GM12878 (cell line): ENCODE measurements at regions not wholly inside any gene's neighbourhood (a gene's known extent, or its start where the extent isn't known, plus 50 kb on each side); places are given as distances from the start of the nearest gene placed in this dataset.

Experiments
- ATAC-seq: fragments of 200-7000 bp; cut with Tn5 transposase; 3 replicates; pipeline ENCODE4 v1.9.1; 2020; ENCODE audit warnings: mild to moderate bottlenecking, moderate library complexity
- BruUV-seq: library from RNA; stranded (reverse); fragments of 400-500 nt; replicated peaks from 2 replicates; lab custom pipeline; 2021; lab: Mats Ljungman, UMichigan
- CTCF ChIA-PET: fragments of 300-600 bp; sonication (Branson Sonifier 250); formaldehyde crosslinking; extraction: SDS; loops from one replicate; lab custom pipeline; 2021; ENCODE audit warnings: inconsistent platforms; lab: Yijun Ruan, JAX
- POLR2A ChIA-PET: fragments of 350-600 bp; formaldehyde crosslinking; extraction: SDS; loops from one replicate; lab custom pipeline; 2021; ENCODE audit warnings: inconsistent platforms; lab: Charles Lee
- RAD21 ChIA-PET: fragments of 300-600 bp; sonication (Branson Sonifier 250); formaldehyde crosslinking; loops from one replicate; lab custom pipeline; 2023; ENCODE audit warnings: antibody characterized with exemption; ENCODE audit not compliant: unreplicated experiment; lab: Charles Lee
- SMC1A ChIA-PET: fragments of 300-600 bp; sonication (Branson Sonifier 250); formaldehyde crosslinking; loops from one replicate; lab custom pipeline; 2023; ENCODE audit not compliant: unreplicated experiment, uncharacterized antibody; lab: Charles Lee
- DNase-seq: peaks from one replicate; pipeline ENCODE4 v3.0.0-alpha.2; 2011; ENCODE audit warnings: low read depth, low spot score
- FAIRE-seq: peaks from 3 replicates; lab custom pipeline; 2011; peaks lifted over from hg19 to GRCh38; lab: Jason Lieb, UNC
- H2AFZ ChIP-seq: 2 replicates; pipeline ENCODE4 v1.6.0; 2011; ENCODE audit warnings: low read depth, low read length, control low read depth; ENCODE audit not compliant: control insufficient read depth
- H3K27ac ChIP-seq: 2 replicates; pipeline ENCODE4 v1.5.1; 2011; ENCODE audit warnings: control low read depth; ENCODE audit not compliant: control insufficient read depth, insufficient read depth
- H3K27me3 ChIP-seq, 2 experiments: replicated peaks in 1 of 2; 2 replicates each; pipeline versions ENCODE4 v1.6.0 to v1.6.1; 2011; ENCODE audit warnings: low read length in 1 of 2; ENCODE audit not compliant: control insufficient read depth in 2 of 2, insufficient read depth in 2 of 2
- H3K36me3 ChIP-seq, 2 experiments: 2 replicates each; pipeline ENCODE4 v1.5.1; 2011; ENCODE audit warnings: low read length in 1 of 2; ENCODE audit not compliant: control insufficient read depth in 2 of 2, insufficient read depth in 2 of 2
- H3K4me1 ChIP-seq: 2 replicates; pipeline ENCODE4 v1.6.1; 2011; ENCODE audit warnings: mild to moderate bottlenecking, low read length, moderate library complexity, mixed read lengths; ENCODE audit not compliant: control insufficient read depth, insufficient read depth
- H3K4me2 ChIP-seq: 2 replicates; pipeline ENCODE4 v1.6.0; 2011; ENCODE audit warnings: control low read depth; ENCODE audit not compliant: control insufficient read depth, insufficient read depth
- H3K4me3 ChIP-seq: fragments of 200-600 bp; sonication (generic); 2 replicates; pipeline ENCODE4 v1.5.1; 2016
- H3K79me2 ChIP-seq: 2 replicates; pipeline ENCODE4 v1.6.0; 2011; ENCODE audit warnings: low read length; ENCODE audit not compliant: control insufficient read depth, insufficient read depth
- H3K9ac ChIP-seq: 2 replicates; pipeline ENCODE4 v1.8.0; 2011; ENCODE audit warnings: low read length, control low read depth, mixed read lengths; ENCODE audit not compliant: control insufficient read depth, insufficient read depth
- H3K9me3 ChIP-seq: replicated peaks from 3 replicates; pipeline ENCODE4 v1.5.1; 2011; ENCODE audit warnings: mild to moderate bottlenecking, low read length; ENCODE audit not compliant: control insufficient read depth, insufficient read depth
- H4K20me1 ChIP-seq: 2 replicates; pipeline ENCODE4 v1.6.0; 2011; ENCODE audit not compliant: control insufficient read depth, insufficient read depth
- BACH1 ChIP-seq: fragments of 450-650 bp; IDR thresholded peaks from 2 replicates; pipeline ENCODE4 v1.6.1; 2017; ENCODE audit warnings: mild to moderate bottlenecking, borderline replicate concordance
- HDAC2 ChIP-seq: fragments of 200-600 bp; sonication (generic); IDR thresholded peaks from 2 replicates; pipeline ENCODE4 v1.6.1; 2017
- MXI1 ChIP-seq: fragments of 150-350 bp; IDR thresholded peaks from 2 replicates; pipeline ENCODE4 v1.6.1; 2011; ENCODE audit warnings: low read depth, mild to moderate bottlenecking, inconsistent platforms, low read length, improper control_type of control experiment
- NFYA ChIP-seq: IDR thresholded peaks from 2 replicates; pipeline ENCODE4 v1.6.1; 2011; ENCODE audit warnings: low read depth, mild to moderate bottlenecking, low read length, improper control_type of control experiment, borderline replicate concordance
- PAX8 ChIP-seq: fragments of 450-650 bp; IDR thresholded peaks from 2 replicates; pipeline ENCODE4 v1.6.1; 2017; ENCODE audit warnings: mild to moderate bottlenecking, moderate library complexity
- PML ChIP-seq: IDR thresholded peaks from 2 replicates; pipeline ENCODE4 v1.6.1; 2012; ENCODE audit warnings: low read length, inconsistent platforms
- SIX5 ChIP-seq: IDR thresholded peaks from 2 replicates; pipeline ENCODE4 v1.6.1; 2011; ENCODE audit warnings: mild to moderate bottlenecking, low read depth, low read length, moderate library complexity; ENCODE audit not compliant: severe bottlenecking
- SRF ChIP-seq, 2 experiments: IDR thresholded peaks; 2 replicates each; pipeline ENCODE4 v1.6.1; 2011; ENCODE audit warnings: low read depth in 2 of 2, low read length in 2 of 2, mild to moderate bottlenecking in 1 of 2, moderate library complexity in 1 of 2
- SUPT20H ChIP-seq: IDR thresholded peaks from 2 replicates; pipeline ENCODE4 v1.6.1; 2011; ENCODE audit warnings: low read depth, mild to moderate bottlenecking, low read length, moderate library complexity, borderline replicate concordance; ENCODE audit not compliant: control insufficient read depth
- TAF1 ChIP-seq: IDR thresholded peaks from 2 replicates; pipeline ENCODE4 v1.6.1; 2011; ENCODE audit warnings: mild to moderate bottlenecking, low read depth, low read length, borderline replicate concordance
- YBX1 ChIP-seq: fragments of 450-650 bp; IDR thresholded peaks from 2 replicates; pipeline ENCODE4 v1.6.1; 2016; ENCODE audit warnings: antibody characterized with exemption
- YY1 ChIP-seq: IDR thresholded peaks from 2 replicates; pipeline ENCODE4 v1.6.1; 2011; ENCODE audit warnings: low read depth, mild to moderate bottlenecking, low read length
- WGBS: methylation state at CpG from one replicate; pipeline ENCODE4 v1.1.6; 2016; ENCODE audit warnings: low lambda C conversion rate; ENCODE audit not compliant: insufficient replicate concordance, insufficient coverage; ENCODE audit errors: missing lambda C conversion rate; 5-methylcytosine and 5-hydroxymethylcytosine counted together
- in situ Hi-C: fragments of 300-500 bp; cut with MboI; formaldehyde crosslinking; loops from 9 replicates; pipeline ENCODE4 v1.14.3; 2018; ENCODE audit warnings: mixed read lengths
- intact Hi-C: fragments of 100-400 bp; cut with micrococcal nuclease; formaldehyde crosslinking; loops from one replicate; pipeline ENCODE4 v1.14.2; 2022; ENCODE audit not compliant: unreplicated experiment
- TF ChIP-seq, protein P1 (sequence below): fragments of 450-650 bp; formaldehyde crosslinking; IDR thresholded peaks from 2 replicates; pipeline ENCODE4 v1.4.0; 2022; ENCODE audit warnings: mild to moderate bottlenecking, moderate library complexity
- TF ChIP-seq, protein P2 (sequence below): fragments of 450-650 bp; IDR thresholded peaks from 2 replicates; pipeline ENCODE4 v1.6.1; 2018; ENCODE audit warnings: mild to moderate bottlenecking, low read depth, moderate library complexity; ENCODE audit not compliant: partially characterized antibody

GRCh38 chr3:105931500-105931899 lies 62.7 kb upstream of the CBLB start:
- no peak for TF ChIP-seq PML
- no peak for TF ChIP-seq SRF (IDR thresholded peaks at IDR 0.05; ENCODE audit: low read depth in 2 of 2, low read length in 2 of 2)
- TF ChIP-seq NFYA: no peak
- no peak for TF ChIP-seq SIX5
- no peak for TF ChIP-seq BACH1
- TF ChIP-seq, protein P1, sequence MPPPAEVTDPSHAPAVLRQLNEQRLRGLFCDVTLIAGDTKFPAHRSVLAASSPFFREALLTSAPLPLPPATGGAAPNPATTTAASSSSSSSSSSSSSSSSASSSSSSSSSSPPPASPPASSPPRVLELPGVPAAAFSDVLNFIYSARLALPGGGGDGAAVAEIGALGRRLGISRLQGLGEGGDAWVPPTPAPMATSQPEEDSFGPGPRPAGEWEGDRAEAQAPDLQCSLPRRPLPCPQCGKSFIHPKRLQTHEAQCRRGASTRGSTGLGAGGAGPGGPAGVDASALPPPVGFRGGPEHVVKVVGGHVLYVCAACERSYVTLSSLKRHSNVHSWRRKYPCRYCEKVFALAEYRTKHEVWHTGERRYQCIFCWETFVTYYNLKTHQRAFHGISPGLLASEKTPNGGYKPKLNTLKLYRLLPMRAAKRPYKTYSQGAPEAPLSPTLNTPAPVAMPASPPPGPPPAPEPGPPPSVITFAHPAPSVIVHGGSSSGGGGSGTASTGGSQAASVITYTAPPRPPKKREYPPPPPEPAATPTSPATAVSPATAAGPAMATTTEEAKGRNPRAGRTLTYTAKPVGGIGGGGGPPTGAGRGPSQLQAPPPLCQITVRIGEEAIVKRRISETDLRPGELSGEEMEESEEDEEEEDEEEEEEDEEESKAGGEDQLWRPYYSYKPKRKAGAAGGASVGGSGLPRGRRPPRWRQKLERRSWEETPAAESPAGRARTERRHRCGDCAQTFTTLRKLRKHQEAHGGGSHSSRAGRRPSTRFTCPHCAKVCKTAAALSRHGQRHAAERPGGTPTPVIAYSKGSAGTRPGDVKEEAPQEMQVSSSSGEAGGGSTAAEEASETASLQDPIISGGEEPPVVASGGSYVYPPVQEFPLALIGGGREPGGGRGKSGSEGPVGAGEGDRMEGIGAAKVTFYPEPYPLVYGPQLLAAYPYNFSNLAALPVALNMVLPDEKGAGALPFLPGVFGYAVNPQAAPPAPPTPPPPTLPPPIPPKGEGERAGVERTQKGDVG (CRISPR knock-in tag): no peak
- TF ChIP-seq MXI1: no peak
- TF ChIP-seq, protein P2, sequence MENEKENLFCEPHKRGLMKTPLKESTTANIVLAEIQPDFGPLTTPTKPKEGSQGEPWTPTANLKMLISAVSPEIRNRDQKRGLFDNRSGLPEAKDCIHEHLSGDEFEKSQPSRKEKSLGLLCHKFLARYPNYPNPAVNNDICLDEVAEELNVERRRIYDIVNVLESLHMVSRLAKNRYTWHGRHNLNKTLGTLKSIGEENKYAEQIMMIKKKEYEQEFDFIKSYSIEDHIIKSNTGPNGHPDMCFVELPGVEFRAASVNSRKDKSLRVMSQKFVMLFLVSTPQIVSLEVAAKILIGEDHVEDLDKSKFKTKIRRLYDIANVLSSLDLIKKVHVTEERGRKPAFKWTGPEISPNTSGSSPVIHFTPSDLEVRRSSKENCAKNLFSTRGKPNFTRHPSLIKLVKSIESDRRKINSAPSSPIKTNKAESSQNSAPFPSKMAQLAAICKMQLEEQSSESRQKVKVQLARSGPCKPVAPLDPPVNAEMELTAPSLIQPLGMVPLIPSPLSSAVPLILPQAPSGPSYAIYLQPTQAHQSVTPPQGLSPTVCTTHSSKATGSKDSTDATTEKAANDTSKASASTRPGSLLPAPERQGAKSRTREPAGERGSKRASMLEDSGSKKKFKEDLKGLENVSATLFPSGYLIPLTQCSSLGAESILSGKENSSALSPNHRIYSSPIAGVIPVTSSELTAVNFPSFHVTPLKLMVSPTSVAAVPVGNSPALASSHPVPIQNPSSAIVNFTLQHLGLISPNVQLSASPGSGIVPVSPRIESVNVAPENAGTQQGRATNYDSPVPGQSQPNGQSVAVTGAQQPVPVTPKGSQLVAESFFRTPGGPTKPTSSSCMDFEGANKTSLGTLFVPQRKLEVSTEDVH: no peak
- no peak for TF ChIP-seq SUPT20H
- no peak for TF ChIP-seq YBX1
- TF ChIP-seq YY1: no peak
- TF ChIP-seq PAX8: no peak
- no peak for TF ChIP-seq TAF1
- no peak for TF ChIP-seq HDAC2
- H3K79me2 ChIP-seq: no peaks in the 10 kb centered on the region
- no peak overlapping the region for H3K9ac ChIP-seq
- ChIA-PET POLR2A (no interaction called here), SMC1A (no interaction called here), RAD21 (no interaction called here), CTCF (no interaction called here)
- no peaks in the 10 kb centered on the region for H3K36me3 ChIP-seq
- in situ Hi-C loops: no loop called here
- H3K27ac ChIP-seq: no peak overlapping the region
- H3K4me3 ChIP-seq: no peak overlapping the region
- FAIRE-seq (no peak), ATAC-seq (no peak), DNase-seq (no peak)
- H3K4me2 ChIP-seq: no peak overlapping the region
- WGBS: 90% methylated on average over 2 of the region's 2 CpGs
- no peaks in the 10 kb centered on the region for H3K4me1 ChIP-seq
- intact Hi-C loops: no loop called here
- BruUV-seq: no TSS peak
- no peak overlapping the region for H2AFZ ChIP-seq
- H3K9me3 ChIP-seq: no peaks in the 10 kb centered on the region; the same call in 2 of the 3 replicates
- H4K20me1 ChIP-seq: no peaks in the 10 kb centered on the region
- H3K27me3 ChIP-seq: no peaks in the 10 kb centered on the region
